HG03442 (cell line): ENCODE measurements at regions not wholly inside any gene's neighbourhood (a gene's known extent, or its start where the extent isn't known, plus 50 kb on each side); places are given as distances from the start of the nearest gene placed in this dataset.

Experiments
- ATAC-seq: cut with Tn5 transposase; IDR thresholded peaks from one replicate; pipeline ENCODE4 v1.9.1; 2021; ENCODE audit warnings: mild to moderate bottlenecking, moderate library complexity; ENCODE audit not compliant: unreplicated experiment

- ATAC-seq: no peak
Observed at GRCh38 chr3:63042833-63043232, 167.6 kb upstream of the CADPS start.

GRCh38 chr3:63043631-63044030, 168.4 kb upstream of the CADPS start:
- ATAC-seq: no peak

- ATAC-seq: no peak
Observed at GRCh38 chr3:63046152-63046551, 170.9 kb upstream of the CADPS start.

- no peak for ATAC-seq
Observed at GRCh38 chr3:63046580-63046979, 171.4 kb upstream of the CADPS start.

GRCh38 chr3:63047068-63047467, 171.9 kb upstream of the CADPS start:
- ATAC-seq: no peak

GRCh38 chr3:63048367-63049326, 173.4 kb upstream of the CADPS start:
- ATAC-seq: no peak

- no peak for ATAC-seq
Observed at GRCh38 chr3:63050548-63051177, 175.4 kb upstream of the CADPS start.

GRCh38 chr3:63051920-63052319, 176.7 kb upstream of the CADPS start:
- no peak for ATAC-seq

GRCh38 chr3:63056932-63057331, 181.7 kb upstream of the CADPS start:
- no peak for ATAC-seq

GRCh38 chr3:63060412-63060811, 185.2 kb upstream of the CADPS start:
- no peak for ATAC-seq

- no peak for ATAC-seq
Observed at GRCh38 chr3:63061449-63061848, 186.2 kb upstream of the CADPS start.

- ATAC-seq: no peak
Observed at GRCh38 chr3:63064209-63064755, 189.1 kb upstream of the CADPS start.

- no peak for ATAC-seq
Observed at GRCh38 chr3:63067999-63068645, 192.9 kb upstream of the CADPS start.

- no peak for ATAC-seq
Observed at GRCh38 chr3:63069806-63070475, 194.7 kb upstream of the CADPS start.

- no peak for ATAC-seq
Observed at GRCh38 chr3:63070476-63070810, 195.2 kb upstream of the CADPS start.

GRCh38 chr3:63076357-63076756, 201.1 kb upstream of the CADPS start:
- no peak for ATAC-seq

- ATAC-seq: no peak
Observed at GRCh38 chr3:63086190-63086589, 191.9 kb upstream of the SYNPR start.

GRCh38 chr3:63089007-63089750, 188.9 kb upstream of the SYNPR start:
- ATAC-seq: no peak

- ATAC-seq: no peak
Observed at GRCh38 chr3:63089751-63090132, 188.4 kb upstream of the SYNPR start.

- ATAC-seq: no peak
Observed at GRCh38 chr3:63090656-63091055, 187.5 kb upstream of the SYNPR start.
